ENCODE measurements at regions not wholly inside any gene's neighbourhood (a gene's known extent, or its start where the extent isn't known, plus 50 kb on each side); places are given as distances from the start of the nearest gene placed in this dataset.

- TF ChIP-seq CTCF (IDR thresholded peaks at IDR 0.05) (no peak), POLR2A (IDR thresholded peaks at IDR 0.05) (no peak)
Observed at GRCh38 chr2:138157372-138157771, 193.1 kb downstream of the HNMT start.

Measured in lower leg skin (tissue), 3 donors.